ENCODE measurements at regions not wholly inside any gene's neighbourhood (a gene's known extent, or its start where the extent isn't known, plus 50 kb on each side); places are given as distances from the start of the nearest gene placed in this dataset.
"Not testable (repeated sequence)": the region's sequence is repeated elsewhere in the genome, so short reads cannot be mapped to it uniquely, and the experiment has no call there.

GRCh38 chr14:89661392-89661791, 244.4 kb upstream of the FOXN3 start:
- DNase-seq: no peak

DNA sequence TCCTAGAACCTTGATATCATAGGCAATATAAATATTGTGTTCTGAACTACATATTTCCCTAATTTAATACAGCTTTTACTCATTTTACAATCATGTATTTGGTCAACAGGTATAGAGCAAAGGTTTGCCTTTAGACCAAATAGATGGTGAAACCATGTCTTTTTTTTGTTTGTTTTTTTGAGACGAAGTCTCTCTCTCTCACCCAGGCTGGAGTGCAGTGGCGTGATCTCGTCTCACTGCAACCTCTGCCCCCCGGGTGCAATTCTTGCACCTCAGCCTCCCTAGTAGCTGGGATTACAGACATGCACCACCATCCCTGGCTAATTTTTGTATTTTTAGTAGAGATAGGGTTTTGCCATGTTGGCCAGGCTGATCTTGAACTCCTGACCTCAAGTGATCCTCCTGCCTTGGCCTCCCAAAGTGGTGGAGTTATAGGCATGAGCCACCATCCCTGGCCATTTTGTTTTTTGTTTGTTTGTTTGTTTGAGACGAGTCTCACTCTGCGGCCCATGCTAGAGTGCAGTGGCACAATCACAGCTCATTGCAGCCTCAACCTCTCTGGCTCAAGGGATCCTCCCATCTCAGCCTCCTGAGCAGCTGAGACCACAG, 243.7 kb upstream of the FOXN3 start:
- DNase-seq: not testable (repeated sequence)

DNA sequence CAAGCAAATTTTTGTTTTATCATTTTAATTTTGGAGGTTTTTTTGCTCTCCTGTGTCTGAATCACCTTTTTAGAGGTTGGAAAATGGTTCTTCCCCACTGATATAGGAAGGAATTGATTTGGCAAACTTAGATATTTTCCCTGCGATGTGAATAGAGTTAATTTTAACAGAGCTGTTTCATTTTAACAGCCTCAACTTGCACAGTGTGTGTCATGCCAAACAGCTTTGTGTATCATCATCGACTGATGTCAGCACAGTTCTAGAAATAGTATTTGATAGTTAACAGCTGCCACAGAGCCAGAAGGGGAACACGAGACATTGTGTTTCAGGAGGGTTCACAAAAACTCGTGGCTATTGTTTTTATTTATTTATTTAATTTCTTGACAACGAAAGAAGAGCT, 243.1 kb upstream of the FOXN3 start:
- DNase-seq: peak in 1 of 51 donors; percentile 7

GRCh38 chr14:89658977-89659670, 242.1 kb upstream of the FOXN3 start:
- DNase-seq: no peak

DNA sequence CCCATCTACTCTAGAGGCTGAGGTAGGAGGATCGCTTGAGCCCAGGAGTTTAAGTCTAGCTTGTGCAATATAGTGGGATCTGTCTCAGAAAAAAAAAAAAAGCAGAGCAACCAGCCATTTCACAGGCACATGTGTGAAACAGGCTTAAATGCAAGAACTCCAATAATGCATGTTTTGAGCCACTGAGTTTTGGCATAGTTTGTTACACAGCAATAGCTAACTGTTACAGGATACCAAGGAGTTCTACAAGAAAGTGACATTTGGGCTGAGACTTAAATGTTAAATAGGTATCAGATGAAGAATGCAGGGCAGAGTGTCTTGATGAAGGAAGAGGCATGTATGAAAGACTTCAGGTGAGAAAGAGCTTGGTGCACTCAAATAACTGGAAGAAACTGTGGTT, 240.0 kb upstream of the FOXN3 start:
- DNase-seq: no peak

GRCh38 chr14:89654998-89655397, 238.0 kb upstream of the FOXN3 start:
- no peak for DNase-seq

- no peak for DNase-seq
Observed at GRCh38 chr14:89652352-89652751, 235.3 kb upstream of the FOXN3 start.

- no peak for DNase-seq
Observed at GRCh38 chr14:89651805-89652204, 234.8 kb upstream of the FOXN3 start.

DNA sequence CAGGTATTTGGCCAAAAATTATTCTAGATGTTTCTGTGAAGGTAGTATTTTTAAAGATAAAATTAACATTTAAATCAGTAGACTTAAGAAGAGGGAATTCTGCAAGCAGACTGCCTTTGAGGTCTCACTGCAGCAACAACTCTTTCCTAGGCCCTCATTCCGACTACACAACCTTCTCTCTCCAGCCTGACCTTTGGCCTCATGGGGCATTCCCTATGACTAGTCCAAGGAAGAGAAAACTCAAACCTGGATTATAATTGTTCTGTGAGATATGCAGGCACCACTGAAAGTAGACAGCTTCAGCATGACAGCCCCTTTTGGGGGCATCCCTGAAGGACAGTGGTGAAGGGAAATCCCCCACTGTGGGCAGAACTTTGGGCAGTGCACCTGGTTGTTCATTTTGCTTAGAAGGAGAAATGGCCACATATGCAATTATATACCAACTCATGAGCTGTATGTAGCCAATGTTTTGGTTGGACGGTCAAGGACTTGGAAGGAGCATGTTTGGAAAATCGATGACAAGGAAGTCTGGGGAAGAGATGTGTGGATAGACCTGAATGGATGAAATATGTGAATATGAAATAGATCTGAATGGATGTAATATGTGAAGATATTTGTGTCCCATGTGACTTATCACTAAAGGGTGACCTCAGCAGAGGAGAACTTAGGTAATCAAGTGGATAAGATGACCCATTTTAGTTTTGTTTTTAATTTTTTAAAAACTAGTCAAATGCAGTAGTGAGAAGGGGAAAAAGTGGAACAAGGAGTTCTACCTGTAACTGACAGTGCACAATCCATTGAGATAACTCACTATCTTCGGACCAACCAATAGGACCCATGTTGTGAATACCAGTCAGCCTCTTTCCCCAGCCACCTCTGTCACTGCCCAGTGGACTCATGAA, 233.3 kb upstream of the FOXN3 start:
- no peak for DNase-seq

DNA sequence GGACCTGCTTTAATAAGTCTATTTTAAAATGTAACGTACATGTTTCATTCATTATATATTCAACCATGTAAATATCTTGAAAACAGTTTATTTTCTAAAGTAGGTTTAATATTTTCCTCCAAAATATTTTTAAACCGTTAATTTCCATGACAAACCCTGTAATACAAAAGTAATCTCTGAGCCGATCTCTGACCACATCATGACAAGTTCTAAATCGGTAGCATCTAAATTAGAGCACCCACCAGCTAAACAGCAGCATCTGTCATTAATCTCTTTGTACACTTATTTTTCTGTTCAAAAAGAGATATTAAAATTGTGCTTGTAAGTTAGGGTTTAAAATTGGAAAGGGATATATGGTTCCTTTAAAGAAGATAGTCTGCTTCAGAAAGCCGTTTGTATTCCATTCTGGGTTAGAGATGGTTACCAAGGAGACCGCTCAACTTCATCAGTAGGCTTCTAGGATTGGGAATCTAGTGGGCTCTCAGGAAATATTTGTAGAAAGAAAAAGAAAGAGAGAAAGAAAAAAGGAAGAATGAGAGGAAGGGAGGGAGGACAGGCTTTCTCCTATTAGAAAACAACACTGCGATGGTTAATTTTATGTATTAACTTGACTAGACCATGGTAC, 232.5 kb upstream of the FOXN3 start:
- DNase-seq: no peak

- DNase-seq: no peak
Observed at GRCh38 chr14:89648924-89649323, 231.9 kb upstream of the FOXN3 start.

DNA sequence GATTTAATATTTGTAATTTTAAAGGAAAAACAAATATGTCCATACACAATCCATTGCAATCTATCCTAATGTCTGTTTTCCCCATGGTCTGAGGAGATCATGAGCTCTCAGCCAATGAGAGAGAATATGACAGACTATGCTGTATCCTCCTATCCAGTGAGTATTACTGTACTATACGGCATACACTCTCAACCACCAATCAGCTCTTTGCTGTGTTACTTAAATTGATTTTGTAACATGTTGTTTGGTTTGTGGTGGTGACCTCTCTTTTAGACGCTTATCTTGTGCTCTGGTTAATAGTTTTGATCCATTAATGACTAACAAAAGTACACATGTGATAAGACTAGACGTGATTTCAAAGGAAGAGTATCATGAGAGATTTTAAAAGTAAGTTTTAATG, 231.5 kb upstream of the FOXN3 start:
- no peak for DNase-seq

DNA sequence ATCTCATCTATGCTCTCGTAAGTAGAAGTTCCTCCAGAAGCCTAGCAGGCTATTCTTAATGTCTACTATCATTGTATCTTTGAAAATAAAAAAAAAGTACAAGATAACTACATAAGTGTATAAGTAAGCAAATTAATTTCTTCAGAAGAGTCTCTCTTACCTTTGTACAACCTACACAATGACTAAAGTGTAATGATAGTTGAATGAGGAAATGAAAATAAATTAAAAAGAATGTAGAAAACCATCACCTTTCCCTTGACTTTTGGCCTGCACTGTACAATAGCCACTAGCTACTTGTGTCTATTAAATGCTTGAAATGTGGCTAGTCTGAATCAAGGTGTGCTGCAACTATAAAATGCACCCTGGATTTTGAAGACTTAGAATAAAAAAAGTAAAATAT, 229.9 kb upstream of the FOXN3 start:
- DNase-seq: no peak

DNA sequence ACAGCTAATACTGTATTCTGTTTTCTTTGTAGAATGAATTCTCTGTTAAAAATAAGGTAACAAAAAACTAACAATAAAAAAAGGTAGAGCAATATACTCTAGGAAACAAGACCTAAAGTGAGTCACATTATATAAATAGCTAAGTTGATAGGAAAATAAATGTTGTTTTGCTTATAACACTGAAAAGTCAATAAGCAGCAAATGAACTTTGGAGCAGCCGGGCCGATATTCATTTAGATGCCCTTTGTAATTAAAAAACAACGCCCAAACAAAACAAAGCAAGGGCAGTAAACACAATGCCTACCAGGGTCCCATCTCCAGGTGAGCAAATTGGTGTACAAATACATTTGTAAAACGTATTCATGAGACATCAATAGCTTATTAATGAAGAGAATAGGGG, 227.6 kb upstream of the FOXN3 start:
- DNase-seq: no peak

DNA sequence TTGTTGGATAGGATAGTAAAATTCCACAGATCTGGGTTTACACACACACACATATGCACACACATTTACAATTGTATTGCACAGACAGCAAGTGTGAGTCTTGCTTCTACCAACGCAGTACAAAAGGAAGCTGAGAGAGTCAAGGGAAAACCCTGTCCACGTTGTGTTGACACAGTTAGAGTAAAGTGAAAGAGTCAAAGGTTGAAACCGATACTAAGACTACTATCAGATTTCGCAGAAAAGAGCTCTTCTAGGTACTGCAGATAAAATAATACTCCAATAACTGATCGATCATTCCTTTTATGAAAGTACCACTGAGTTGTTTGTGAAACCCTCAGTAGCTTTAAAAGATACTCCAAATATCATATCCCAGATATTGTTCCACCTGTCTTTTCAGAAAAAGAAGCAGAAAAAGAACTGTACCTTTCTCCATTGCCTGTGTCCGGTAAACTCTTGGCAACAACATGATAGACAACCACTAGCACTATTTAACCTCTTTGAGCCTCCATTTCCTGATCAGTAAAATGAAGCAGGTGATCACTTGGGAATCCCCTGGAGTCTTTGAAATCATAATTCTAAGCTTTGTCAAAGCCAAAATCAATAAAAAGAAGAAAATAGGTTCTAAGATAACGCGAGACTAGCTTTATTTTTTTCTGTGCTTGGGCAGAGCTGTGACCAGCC, 224.6 kb upstream of the FOXN3 start:
- no peak for DNase-seq

DNA sequence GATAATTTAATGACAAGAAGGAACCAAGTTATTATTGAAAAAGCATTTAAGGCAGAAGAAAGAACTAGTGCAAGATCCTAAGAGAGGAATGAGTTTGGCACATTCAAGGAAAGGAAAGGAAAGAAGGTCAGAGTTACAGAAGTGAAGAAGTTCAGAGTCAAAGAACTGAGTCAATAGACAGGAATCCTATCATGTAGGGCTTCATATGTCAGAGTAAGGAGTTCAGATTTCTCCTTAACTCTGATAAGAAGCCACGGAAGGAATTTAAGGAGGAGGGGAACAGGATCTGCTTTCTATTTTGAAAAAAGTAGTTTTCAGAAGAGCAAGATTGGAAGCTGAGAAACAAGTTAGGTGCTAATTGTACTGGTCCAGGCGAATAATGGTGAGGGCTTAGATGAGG, 223.1 kb upstream of the FOXN3 start:
- DNase-seq: no peak

DNA sequence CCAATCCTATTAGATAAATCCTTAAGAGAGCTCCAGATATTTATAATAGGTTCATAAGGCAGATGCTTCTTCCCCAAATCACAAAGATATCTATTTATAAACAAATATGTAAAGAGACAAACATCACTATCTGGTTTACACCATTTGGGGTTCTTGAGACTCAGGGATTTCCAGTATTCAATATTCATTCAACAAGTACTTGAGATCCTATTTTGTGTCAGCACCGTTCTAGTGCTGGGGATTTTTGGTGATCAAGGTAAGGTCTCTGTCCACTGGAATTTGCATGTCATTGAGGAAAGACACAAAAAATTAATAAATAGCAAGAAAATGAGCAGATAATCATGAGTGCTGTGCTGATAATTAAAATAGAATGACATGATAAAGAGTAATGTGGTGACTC, 222.7 kb upstream of the FOXN3 start:
- no peak for DNase-seq

DNA sequence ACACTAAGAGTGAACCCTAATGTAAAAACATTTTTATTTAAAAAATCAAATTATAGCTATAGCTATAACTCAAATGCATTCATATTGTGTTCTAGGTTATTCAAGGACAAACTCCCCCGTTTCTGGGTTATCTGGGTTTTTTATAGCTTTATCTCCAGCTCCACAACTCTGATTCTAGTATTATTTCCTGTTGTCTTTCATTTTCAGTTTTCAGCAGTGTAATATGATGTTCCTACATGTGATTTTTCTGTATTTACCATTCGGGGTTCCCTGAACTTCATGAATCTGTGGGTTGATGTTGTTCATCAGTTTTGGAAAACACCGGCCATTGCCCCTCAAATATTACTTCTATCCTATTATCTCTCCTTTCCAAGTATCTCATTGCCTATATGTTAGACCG, 221.9 kb upstream of the FOXN3 start:
- no peak for DNase-seq

GRCh38 chr14:89637581-89637980, 220.5 kb upstream of the FOXN3 start:
- DNase-seq: no peak

GRCh38 chr14:89635615-89636014, 218.6 kb upstream of the FOXN3 start:
- no peak for DNase-seq

- no peak for DNase-seq
Observed at GRCh38 chr14:89634037-89634436, 217.0 kb upstream of the FOXN3 start.

All from hypothalamus (tissue), 51 donors.